ENCODE measurements at regions not wholly inside any gene's neighbourhood (a gene's known extent, or its start where the extent isn't known, plus 50 kb on each side); places are given as distances from the start of the nearest gene placed in this dataset.

GRCh38 chr15:53414167-53414566, 345.3 kb downstream of the WDR72 start:
- no peak for TF ChIP-seq POLR2A (IDR thresholded peaks at IDR 0.05)
- no peak for TF ChIP-seq CTCF (IDR thresholded peaks at IDR 0.05)

Measured in uterus (tissue), 2 donors.